NCI-H2227 (cell line): ENCODE measurements at regions not wholly inside any gene's neighbourhood (a gene's known extent, or its start where the extent isn't known, plus 50 kb on each side); places are given as distances from the start of the nearest gene placed in this dataset.

Experiments used
- DNase-seq: peaks from one replicate; lab custom pipeline; 2025; ENCODE audit not compliant: unreplicated experiment; lab: John Stamatoyannopoulos, UW

GRCh38 chr2:15074751-15075700, 442.5 kb downstream of the LRATD1 start:
- DNase-seq = no peak

- DNase-seq = no peak
Observed at GRCh38 chr2:15076668-15077067, 444.2 kb downstream of the LRATD1 start.

GRCh38 chr2:15081356-15081755, 448.8 kb downstream of the LRATD1 start:
- no peak for DNase-seq

- DNase-seq = no peak
Observed at GRCh38 chr2:15082105-15083058, 449.9 kb downstream of the LRATD1 start.

GRCh38 chr2:15084826-15085489, 452.4 kb downstream of the LRATD1 start:
- DNase-seq = peak; percentile 57

- no peak for DNase-seq
Observed at GRCh38 chr2:15092181-15092580, 459.7 kb downstream of the LRATD1 start.

GRCh38 chr2:15092691-15093090, 460.2 kb downstream of the LRATD1 start:
- no peak for DNase-seq

GRCh38 chr2:15094161-15094560, 461.6 kb downstream of the LRATD1 start:
- DNase-seq = no peak

- DNase-seq = no peak
Observed at GRCh38 chr2:15096873-15097272, 464.3 kb downstream of the NBAS start.

- no peak for DNase-seq
Observed at GRCh38 chr2:15107137-15107536, 454.0 kb downstream of the NBAS start.

GRCh38 chr2:15111718-15112117, 449.4 kb downstream of the NBAS start:
- no peak for DNase-seq

- peak; percentile 15 for DNase-seq
Observed at GRCh38 chr2:15112216-15112615, 448.9 kb downstream of the NBAS start.

GRCh38 chr2:15115776-15116175, 445.4 kb downstream of the NBAS start:
- DNase-seq = no peak

- DNase-seq = no peak
Observed at GRCh38 chr2:15116830-15117229, 444.3 kb downstream of the NBAS start.
